Right renal cortex interstitium (tissue), 3 donors: ENCODE measurements at regions not wholly inside any gene's neighbourhood (a gene's known extent, or its start where the extent isn't known, plus 50 kb on each side); places are given as distances from the start of the nearest gene placed in this dataset.

Experiments used
- DNase-seq, 3 donors: peaks; one replicate each; pipeline ENCODE4 v3.0.0-alpha.2; 2013; ENCODE audit warnings: low read depth in 3 of 3, low spot score in 2 of 3

DNA sequence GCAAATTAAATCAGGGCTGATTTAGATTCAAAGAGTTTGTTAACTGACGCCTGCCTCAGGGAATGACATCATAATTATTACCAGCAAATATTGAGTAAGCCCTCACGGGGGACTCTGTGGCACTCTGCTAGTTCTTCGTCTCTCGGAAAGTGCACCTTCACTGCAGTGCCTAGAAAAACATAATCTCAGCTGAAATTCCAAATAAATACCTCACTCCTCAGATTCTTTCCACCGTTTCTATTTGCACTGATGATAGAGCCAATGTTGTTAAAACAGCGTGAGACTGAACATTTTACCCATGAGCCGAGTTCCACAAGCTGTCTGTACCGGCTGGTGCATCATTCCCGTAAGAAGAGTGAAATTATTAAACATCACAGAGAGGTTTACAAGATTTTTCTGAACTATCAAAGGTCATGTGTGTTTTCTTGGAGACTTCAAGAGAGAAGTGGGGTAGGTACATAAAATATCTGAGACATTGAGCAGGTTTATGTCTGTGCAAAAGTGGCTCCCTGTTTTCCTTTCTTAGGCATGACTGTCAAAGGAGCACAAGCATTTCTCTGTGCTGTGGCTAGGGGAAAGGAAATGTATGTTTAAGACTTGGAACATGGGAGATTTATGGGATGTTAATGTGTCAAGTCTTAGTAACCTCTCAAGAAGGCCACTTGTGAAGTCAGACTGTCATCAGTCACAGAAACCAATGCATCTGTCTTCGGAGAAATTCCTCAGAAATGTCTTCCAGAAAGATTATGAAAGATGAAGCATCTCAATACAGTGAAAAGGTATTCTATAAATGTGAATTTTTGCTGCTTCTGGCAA lies 119.6 kb downstream of the CBLL2 start:
- DNase-seq = no peak

GRCh38 chrX:22395372-22395771 lies 122.7 kb downstream of the CBLL2 start:
- DNase-seq = no peak

- DNase-seq = no peak
Measured at GRCh38 chrX:22396408-22396807, 123.7 kb downstream of the CBLL2 start.

- no peak for DNase-seq
Measured at GRCh38 chrX:22397566-22397965, 124.9 kb downstream of the CBLL2 start.

- no peak for DNase-seq
Measured at GRCh38 chrX:22399437-22400192, 126.9 kb downstream of the CBLL2 start.

- DNase-seq = no peak
Measured at GRCh38 chrX:22404297-22404696, 131.6 kb downstream of the CBLL2 start.

GRCh38 chrX:22406201-22406737 lies 133.6 kb downstream of the CBLL2 start:
- no peak for DNase-seq

DNA sequence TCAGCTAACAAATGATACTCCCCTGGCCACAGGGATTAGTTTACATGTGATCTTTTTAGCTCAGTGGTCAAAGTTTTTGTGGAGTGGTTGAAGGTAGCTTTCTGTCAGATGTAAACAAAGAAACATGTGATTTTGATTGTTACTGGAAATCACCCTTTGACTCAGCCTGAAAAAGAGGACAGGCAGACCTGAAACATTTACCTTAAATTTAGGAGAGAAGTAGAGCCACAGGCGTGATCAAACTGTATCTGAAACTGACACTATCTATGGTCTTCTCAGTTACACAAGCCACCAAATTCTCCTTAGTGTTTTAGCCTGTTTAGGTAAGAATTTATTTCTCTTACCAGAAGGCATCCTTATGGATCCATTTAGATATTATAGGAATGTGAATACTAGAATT lies 136.7 kb downstream of the CBLL2 start:
- no peak for DNase-seq

DNA sequence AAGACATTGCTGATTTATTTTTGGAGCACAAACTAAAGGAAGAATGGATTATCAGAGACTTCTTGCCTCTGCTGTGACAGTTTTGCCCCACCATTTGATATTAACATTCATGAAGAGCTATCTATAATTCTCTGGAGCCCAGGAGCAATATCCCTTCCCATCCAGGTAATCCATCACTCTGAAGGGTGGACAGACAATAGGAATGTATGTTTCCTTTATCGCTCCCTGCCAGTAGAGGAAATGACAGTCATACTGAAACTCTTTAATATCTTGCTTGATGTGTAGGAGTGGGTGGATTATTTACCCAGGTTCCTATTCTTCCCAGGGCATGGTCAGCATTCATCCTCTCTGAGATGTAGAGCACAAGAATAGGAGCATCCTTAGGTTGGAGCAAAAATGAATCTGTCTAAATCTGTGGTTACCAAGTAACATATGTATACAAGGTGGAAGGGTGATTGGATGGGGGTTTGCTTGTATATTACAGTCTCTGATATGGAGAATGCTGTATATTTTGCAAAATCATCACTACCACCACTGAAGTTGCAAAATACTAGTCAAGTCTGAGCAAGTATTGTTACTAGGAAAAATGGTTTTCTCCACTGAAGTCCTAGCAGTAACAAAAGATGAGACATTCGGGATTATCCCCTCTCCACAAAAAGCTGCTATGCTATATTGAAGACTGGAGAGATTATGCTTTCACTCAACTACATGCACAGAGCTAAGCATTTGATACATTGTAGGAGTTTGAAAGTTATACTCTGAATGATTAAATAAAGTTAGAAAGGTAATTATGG lies 151.6 kb downstream of the CBLL2 start:
- DNase-seq = no peak

DNA sequence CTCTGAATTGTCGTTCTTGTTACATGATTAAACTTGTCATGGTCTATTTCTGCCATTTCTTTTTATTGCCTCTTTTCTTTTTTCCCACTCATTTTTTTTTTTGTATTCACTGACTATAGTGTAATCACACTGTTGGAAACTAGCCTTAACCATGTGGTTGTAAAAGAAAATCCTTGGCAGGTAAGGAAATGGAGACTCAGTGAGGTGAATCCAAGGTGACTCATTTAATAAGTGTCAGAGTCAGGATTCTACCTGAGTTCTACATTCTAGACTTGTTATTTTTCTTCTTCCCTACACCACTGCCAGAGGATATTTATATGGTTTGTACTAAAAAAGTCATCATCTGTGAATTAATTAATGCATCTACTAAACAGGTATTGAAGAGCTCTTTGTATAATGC lies 152.2 kb downstream of the CBLL2 start:
- no peak for DNase-seq

- DNase-seq = no peak
Measured at GRCh38 chrX:22429704-22430103, 157.0 kb downstream of the CBLL2 start.

GRCh38 chrX:22430701-22431100 lies 158.0 kb downstream of the CBLL2 start:
- no peak for DNase-seq

DNA sequence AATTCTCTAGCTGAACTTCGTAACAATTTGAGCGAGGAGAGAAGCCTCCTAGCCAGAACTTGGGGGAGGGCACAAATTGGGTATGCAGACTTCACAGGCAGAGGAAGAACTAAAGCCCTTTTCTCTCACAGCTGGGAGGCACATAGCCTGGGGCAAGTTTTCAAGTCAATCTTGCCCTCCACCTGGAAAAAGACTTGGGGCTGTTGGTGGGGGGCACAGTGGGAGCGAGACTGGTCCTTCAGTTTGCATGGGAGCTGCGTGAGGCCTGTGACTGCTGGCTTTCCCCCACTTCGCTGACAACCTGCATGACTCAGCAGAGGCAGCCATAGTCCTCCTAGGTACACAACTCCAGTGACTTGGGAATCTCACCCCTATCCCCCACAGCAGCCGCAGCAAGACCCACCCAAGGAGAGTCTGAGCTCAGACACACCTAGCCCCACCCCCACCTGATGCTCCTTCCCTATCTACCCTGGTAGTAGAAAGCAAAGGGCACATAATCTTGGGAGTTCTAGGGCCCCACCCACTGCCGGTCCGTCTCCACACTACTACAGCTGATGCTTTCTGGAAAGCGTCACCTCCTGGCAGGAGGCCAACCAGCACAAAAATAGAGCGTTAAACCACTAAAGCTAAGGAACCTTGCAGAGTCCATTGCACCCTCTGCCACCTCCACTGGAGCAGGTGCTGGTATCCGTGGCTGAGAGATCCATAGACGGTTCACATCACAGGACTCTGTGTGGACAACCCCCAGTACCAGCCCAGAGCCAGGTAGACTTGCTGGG lies 160.8 kb downstream of the CBLL2 start:
- DNase-seq = no peak

DNA sequence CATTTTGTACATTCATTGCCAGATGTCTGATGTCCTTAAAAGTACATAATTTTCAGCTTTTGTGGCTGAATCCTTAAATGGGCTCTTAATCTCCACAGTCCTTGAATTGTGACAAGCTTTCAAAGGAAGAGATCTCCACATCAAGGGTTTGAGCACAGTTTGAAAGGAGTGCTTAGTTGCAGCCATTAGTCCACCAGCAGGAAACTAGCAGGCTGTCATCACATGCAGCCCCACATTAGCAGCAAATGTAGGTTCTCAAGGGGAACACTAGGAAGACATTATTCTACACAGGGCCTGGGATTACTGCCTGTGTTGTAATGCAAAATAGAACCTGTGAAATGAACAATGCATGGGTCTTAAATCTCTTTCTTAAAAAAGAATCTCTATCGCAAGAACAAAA lies 173.2 kb downstream of the CBLL2 start:
- no peak for DNase-seq

GRCh38 chrX:22462959-22463358 lies 190.2 kb downstream of the CBLL2 start:
- DNase-seq = no peak

GRCh38 chrX:22467571-22467970 lies 194.9 kb downstream of the CBLL2 start:
- no peak for DNase-seq

GRCh38 chrX:22481436-22481835 lies 208.7 kb downstream of the CBLL2 start:
- DNase-seq = no peak

DNA sequence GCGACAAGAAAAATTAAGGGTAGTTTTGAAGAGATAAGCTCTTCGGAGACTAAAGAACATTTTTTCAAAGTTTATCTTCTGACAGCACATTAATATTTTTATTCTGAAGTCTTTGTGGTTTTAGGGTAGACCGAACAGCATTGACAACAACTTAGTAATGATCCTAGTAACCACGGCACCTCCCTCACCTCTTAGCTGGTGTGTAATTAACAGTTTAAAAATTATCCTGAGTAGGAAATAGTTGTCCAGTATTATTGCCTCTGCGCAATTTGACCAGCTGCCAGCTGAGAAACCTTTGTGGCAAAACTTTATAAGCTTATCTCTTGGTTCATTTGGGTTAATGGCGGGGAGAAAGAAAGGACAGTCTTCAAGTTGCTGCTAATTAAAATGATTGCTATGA lies 213.6 kb downstream of the CBLL2 start:
- no peak for DNase-seq

DNA sequence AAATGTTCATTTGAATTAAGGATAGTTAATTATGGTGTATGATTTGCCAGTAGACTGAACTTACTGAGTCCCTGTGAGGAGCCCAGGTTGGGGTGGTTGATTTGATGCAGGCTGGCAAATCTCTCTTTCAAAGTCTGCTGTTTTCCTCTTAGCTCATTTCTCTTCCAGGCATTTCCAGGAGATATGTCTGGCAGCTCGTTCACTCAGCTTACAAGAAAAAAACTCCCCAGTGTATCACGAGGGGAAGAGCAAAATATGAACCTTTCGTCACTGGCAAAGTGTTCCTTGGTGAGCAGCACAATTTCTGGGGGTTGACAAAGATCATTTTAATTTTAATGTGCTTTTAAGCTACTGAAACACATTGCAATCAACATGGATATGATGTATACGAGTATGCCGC lies 244.2 kb downstream of the CBLL2 start:
- no peak for DNase-seq

DNA sequence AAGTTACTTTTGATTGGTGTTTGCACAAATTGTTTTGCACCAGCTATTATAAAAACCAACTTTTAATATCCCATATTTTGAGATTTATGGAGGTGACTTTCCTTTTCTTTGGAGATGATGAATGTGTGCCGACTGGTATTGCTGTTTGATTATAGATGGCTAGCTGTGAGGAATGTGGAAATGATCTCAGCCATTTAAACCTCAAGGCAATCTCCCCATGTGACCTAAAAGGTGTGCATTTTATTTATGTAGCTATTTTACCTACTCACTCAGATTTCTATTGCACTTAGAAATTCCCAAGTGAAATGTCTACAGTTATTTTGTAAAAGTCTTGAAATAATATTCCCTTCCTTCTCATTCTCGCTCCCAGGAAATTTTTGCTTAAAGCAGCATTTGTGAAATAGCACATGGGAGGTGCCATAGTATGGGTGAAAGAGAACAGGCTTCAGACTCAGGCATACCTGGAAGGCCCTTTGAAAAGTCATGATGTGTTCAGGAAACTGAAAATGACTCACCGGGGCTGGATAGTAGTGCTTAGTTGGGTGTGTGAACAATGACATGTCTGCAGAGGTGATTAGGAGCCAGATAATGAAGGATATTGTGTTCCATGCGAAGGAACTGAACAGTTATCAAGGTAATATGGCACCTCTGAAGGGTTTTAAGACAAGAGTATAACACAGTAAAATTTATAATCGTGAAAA lies 247.6 kb downstream of the CBLL2 start:
- no peak for DNase-seq
